Fibroblast of the aortic adventitia (primary cell): ENCODE measurements at regions not wholly inside any gene's neighbourhood (a gene's known extent, or its start where the extent isn't known, plus 50 kb on each side); places are given as distances from the start of the nearest gene placed in this dataset.
"Not testable (repeated sequence)": the region's sequence is repeated elsewhere in the genome, so short reads cannot be mapped to it uniquely, and the experiment has no call there.

Source experiments
- DNase-seq: peaks from one replicate; pipeline ENCODE4 v3.0.0-alpha.2; 2010; ENCODE audit warnings: low read depth
- H3K4me3 ChIP-seq: 2 replicates; pipeline ENCODE4 v1.5.1; 2011; ENCODE audit warnings: low read depth, mild to moderate bottlenecking, control low read depth, low read length, moderate library complexity
- CTCF ChIP-seq: IDR thresholded peaks from 2 replicates; pipeline ENCODE4 v1.5.1; 2011; ENCODE audit warnings: mild to moderate bottlenecking, low read length, control low read depth, inconsistent platforms; ENCODE audit not compliant: insufficient read depth

DNA sequence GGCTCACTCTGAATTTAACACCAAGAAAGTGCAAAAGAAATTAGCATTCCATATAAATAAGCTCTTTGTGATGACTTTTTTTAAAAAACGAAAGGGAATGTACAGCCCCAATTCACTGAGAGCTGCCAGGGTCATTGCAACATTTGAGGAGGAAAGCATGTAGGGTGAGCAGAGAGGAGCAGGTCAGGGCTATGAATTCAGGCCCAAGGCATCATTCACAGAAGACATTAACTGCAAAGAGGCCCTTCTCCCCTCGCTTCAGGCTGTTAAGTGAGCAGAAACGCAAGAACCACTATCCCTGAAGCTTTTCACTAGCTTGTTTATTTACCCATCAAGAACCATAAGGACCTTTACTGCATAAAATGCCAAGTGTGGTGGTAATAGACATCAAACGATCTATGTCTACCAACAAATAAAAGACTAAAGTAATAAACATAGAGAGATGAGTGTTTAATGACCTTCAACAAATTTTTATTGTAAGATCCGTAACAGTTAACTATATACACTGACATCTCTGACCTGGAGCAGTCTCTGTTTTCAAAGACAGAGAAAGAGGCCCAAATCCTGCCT, 333.1 kb upstream of the HNRNPA3 start:
- no peak for DNase-seq
- no peak overlapping the region for H3K4me3 ChIP-seq
- no peak for TF ChIP-seq CTCF

DNA sequence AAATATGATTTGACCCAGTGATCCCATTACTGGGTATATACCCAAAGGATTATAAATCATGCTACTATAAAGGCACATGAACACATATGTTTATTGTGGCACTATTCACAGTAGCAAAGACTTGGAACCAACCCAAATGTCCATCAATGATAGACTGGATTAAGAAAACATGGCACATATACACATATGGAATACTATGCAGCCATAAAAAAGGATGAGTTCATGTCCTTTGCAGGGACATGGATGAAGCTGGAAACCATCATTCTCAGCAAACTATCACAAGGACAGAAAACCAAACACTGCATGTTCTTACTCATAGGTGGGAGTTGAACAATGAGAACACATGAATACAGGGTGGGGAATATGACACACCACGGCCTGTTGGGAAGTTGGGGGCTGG, 330.5 kb upstream of the HNRNPA3 start:
- not testable (repeated sequence) for H3K4me3 ChIP-seq, DNase-seq

DNA sequence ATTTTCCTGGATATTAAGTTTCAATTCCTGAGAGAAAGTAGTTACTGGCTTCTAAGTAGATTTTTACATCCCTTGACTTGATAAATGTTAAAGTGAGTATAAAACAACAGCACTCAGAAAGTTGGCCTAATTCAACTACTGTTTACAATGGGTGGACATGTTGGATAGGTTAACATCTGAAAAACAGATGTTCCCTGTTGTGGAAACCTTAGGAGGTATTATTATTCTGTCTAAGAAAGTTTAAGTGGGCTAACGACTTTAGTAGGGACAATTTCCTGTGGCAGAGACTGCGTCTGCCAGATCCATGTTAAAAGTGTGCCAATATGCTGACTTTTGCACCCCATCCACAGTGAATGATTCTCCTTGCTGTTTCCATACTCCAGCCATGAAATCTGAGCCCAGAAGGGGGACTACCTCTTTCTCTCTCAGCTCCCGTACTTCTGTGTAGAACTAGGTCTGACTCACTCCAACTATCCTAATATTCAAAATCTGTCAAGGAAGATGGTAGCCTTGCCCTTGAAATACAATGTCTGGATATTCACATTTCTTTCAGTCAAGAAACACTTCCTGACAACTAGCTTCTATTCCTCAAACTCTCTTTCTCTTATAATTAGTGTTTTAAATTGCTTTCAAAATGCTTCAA, 327.5 kb upstream of the HNRNPA3 start:
- DNase-seq: no peak
- H3K4me3 ChIP-seq: no peak overlapping the region
- TF ChIP-seq CTCF: no peak

GRCh38 chr2:176885661-176886060, 326.9 kb upstream of the HNRNPA3 start:
- no peak for TF ChIP-seq CTCF

DNA sequence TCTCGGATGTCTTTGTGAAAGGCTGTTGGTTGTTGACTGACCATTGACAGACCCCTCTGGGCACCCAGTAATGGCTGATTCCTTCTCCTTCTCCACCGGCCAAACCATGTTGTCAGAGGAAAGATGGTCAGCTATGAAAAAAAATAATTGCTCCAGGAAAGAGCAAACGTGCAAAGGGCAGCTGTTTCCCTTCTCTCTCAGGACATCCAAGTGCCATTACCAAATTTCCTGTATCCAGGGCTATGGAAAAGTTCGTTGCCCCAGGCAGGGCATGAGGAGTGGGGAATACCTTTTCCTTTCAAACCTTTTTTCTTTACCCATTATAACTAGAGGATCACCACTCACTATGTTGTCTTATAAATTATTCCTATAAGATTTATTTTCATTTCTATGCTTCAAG, 321.5 kb upstream of the HNRNPA3 start:
- TF ChIP-seq CTCF: no peak
- no peak for DNase-seq
- no peak overlapping the region for H3K4me3 ChIP-seq

More at GRCh38 chr2:176885661-176886060, 326.9 kb upstream of the HNRNPA3 start:
- DNase-seq: no peak
- H3K4me3 ChIP-seq: no peak overlapping the region

DNA sequence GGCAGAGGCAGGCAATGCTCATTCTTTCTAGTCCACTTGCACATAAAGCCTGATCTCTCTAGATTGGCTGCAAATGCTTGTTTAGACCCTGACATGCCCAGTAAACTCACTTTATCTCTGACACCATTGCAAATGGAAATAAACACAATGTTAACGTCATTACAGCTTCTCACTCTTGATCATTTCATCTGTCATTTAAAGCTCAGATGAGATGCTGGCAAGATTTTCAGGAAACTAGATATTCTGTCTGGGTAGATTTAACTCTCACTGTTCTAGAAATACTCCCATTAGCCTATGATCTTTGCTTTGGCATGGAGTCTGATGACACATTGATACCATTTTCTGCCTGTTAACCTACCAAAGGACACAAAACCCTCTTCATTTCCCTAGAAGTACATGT, 320.7 kb upstream of the HNRNPA3 start:
- no peak for TF ChIP-seq CTCF

GRCh38 chr2:176892676-176893226, 319.8 kb upstream of the HNRNPA3 start:
- H3K4me3 ChIP-seq: no peak overlapping the region
- no peak for TF ChIP-seq CTCF
- DNase-seq: no peak

More for the DNA sequence above, 320.7 kb upstream of the HNRNPA3 start:
- no peak for DNase-seq
- H3K4me3 ChIP-seq: no peak overlapping the region
